ENCODE measurements at regions not wholly inside any gene's neighbourhood (a gene's known extent, or its start where the extent isn't known, plus 50 kb on each side); places are given as distances from the start of the nearest gene placed in this dataset.
A peak's percentile ranks its signal among the peaks of the same experiment; 100 is the strongest.
"Not testable (repeated sequence)": the region's sequence is repeated elsewhere in the genome, so short reads cannot be mapped to it uniquely, and the experiment has no call there.

GRCh38 chr5:169374111-169374510 lies 73.2 kb upstream of the SLIT3 start:
- Histone ChIP-seq H3K9ac (ENCODE audit: low read depth, low read length, poor library complexity) (no peak overlapping the region), H3K23ac (ENCODE audit: low read depth, low read length, poor library complexity) (no peak overlapping the region), H2AFZ (ENCODE audit: low read length) (no peak overlapping the region), H3K79me1 (ENCODE audit: low read depth, low read length) (no peaks in the 10 kb centered on the region), H3K27ac (replicated peaks; ENCODE audit: low read length) (no peak overlapping the region), H2AK5ac (ENCODE audit: low read depth, low read length) (no peak overlapping the region), H2BK120ac (ENCODE audit: low read depth, low read length) (no peak overlapping the region), H2BK12ac (ENCODE audit: low read length) (no peak overlapping the region), H3K27me3 (ENCODE audit: control insufficient read depth in 3 of 3, insufficient read depth in 3 of 3, low read depth in 1 of 3, low read length in 3 of 3) (no peaks in the 10 kb centered on the region), H3K4ac (ENCODE audit: low read length) (no peak overlapping the region), H3K4me3 (ENCODE audit: low read length in 2 of 2) (no peak overlapping the region), H2BK15ac (ENCODE audit: low read length) (no peak overlapping the region), H3K36me3 (replicated peaks in 1 of 2; ENCODE audit: control insufficient read depth in 2 of 2, insufficient read depth in 2 of 2, low read length in 2 of 2) (no peaks in the 10 kb centered on the region), H3K18ac (ENCODE audit: low read length) (peak overlapping the region; percentile 45), H3K9me3 (replicated peaks in 1 of 2; ENCODE audit: control insufficient read depth in 2 of 2, insufficient read depth in 1 of 2, low read depth in 1 of 2, low read length in 2 of 2) (no peaks in the 10 kb centered on the region), H3K14ac (ENCODE audit: low read length) (no peak overlapping the region), H3K4me2 (ENCODE audit: insufficient read depth, low read length, poor library complexity, severe bottlenecking) (no peak overlapping the region), H3K4me1 (ENCODE audit: control insufficient read depth in 2 of 2, insufficient read depth in 1 of 2, low read depth in 1 of 2, low read length in 2 of 2) (no peaks in the 10 kb centered on the region), H4K91ac (ENCODE audit: low read depth, low read length, poor library complexity) (no peak overlapping the region), H4K8ac (ENCODE audit: low read depth, low read length) (no peak overlapping the region), H2BK5ac (ENCODE audit: low read length) (no peak overlapping the region)
- no CpG with 5 or more reads among the region's 10 CpGs for WGBS, 2 donors (ENCODE audit: extremely low coverage in 2 of 2, insufficient read length in 2 of 2, insufficient replicate concordance in 1 of 2)
- DNase-seq (ENCODE audit: low spot score) = no peak

- H3K9ac ChIP-seq (ENCODE audit: low read depth, low read length, poor library complexity); H2BK12ac ChIP-seq (ENCODE audit: low read length); H2AK5ac ChIP-seq (ENCODE audit: low read depth, low read length); H3K27me3 ChIP-seq (ENCODE audit: control insufficient read depth in 3 of 3, insufficient read depth in 3 of 3, low read depth in 1 of 3, low read length in 3 of 3); H3K4ac ChIP-seq (ENCODE audit: low read length); H2BK15ac ChIP-seq (ENCODE audit: low read length); H3K9me3 ChIP-seq (replicated peaks in 1 of 2; ENCODE audit: control insufficient read depth in 2 of 2, insufficient read depth in 1 of 2, low read depth in 1 of 2, low read length in 2 of 2); H3K4me2 ChIP-seq (ENCODE audit: insufficient read depth, low read length, poor library complexity, severe bottlenecking); DNase-seq (ENCODE audit: low spot score); H3K14ac ChIP-seq (ENCODE audit: low read length); H4K91ac ChIP-seq (ENCODE audit: low read depth, low read length, poor library complexity); H4K8ac ChIP-seq (ENCODE audit: low read depth, low read length); H3K18ac ChIP-seq (ENCODE audit: low read length); H3K79me1 ChIP-seq (ENCODE audit: low read depth, low read length); H2BK5ac ChIP-seq (ENCODE audit: low read length); H3K27ac ChIP-seq (replicated peaks; ENCODE audit: low read length); H2AFZ ChIP-seq (ENCODE audit: low read length); H2BK120ac ChIP-seq (ENCODE audit: low read depth, low read length); H3K36me3 ChIP-seq (replicated peaks in 1 of 2; ENCODE audit: control insufficient read depth in 2 of 2, insufficient read depth in 2 of 2, low read length in 2 of 2); H3K23ac ChIP-seq (ENCODE audit: low read depth, low read length, poor library complexity); H3K4me1 ChIP-seq (ENCODE audit: control insufficient read depth in 2 of 2, insufficient read depth in 1 of 2, low read depth in 1 of 2, low read length in 2 of 2); H3K4me3 ChIP-seq (ENCODE audit: low read length in 2 of 2): not testable (repeated sequence)
- no CpG with 5 or more reads among the region's 2 CpGs for WGBS, 2 donors (ENCODE audit: extremely low coverage in 2 of 2, insufficient read length in 2 of 2, insufficient replicate concordance in 1 of 2)
Observed at GRCh38 chr5:169371801-169372200, 70.9 kb upstream of the SLIT3 start.

GRCh38 chr5:169369130-169369529 lies 68.2 kb upstream of the SLIT3 start:
- Histone ChIP-seq H3K9ac (ENCODE audit: low read depth, low read length, poor library complexity) (no peak overlapping the region), H3K36me3 (replicated peaks in 1 of 2; ENCODE audit: control insufficient read depth in 2 of 2, insufficient read depth in 2 of 2, low read length in 2 of 2) (no peaks in the 10 kb centered on the region), H2BK15ac (ENCODE audit: low read length) (no peak overlapping the region), H3K4ac (ENCODE audit: low read length) (no peak overlapping the region), H2BK5ac (ENCODE audit: low read length) (no peak overlapping the region), H3K27me3 (ENCODE audit: control insufficient read depth in 3 of 3, insufficient read depth in 3 of 3, low read depth in 1 of 3, low read length in 3 of 3) (no peaks in the 10 kb centered on the region), H3K9me3 (replicated peaks in 1 of 2; ENCODE audit: control insufficient read depth in 2 of 2, insufficient read depth in 1 of 2, low read depth in 1 of 2, low read length in 2 of 2) (no peaks in the 10 kb centered on the region), H3K79me1 (ENCODE audit: low read depth, low read length) (no peaks in the 10 kb centered on the region), H3K4me1 (ENCODE audit: control insufficient read depth in 2 of 2, insufficient read depth in 1 of 2, low read depth in 1 of 2, low read length in 2 of 2) (no peaks in the 10 kb centered on the region), H4K91ac (ENCODE audit: low read depth, low read length, poor library complexity) (no peak overlapping the region), H2BK120ac (ENCODE audit: low read depth, low read length) (no peak overlapping the region), H3K4me3 (ENCODE audit: low read length in 2 of 2) (no peak overlapping the region), H4K8ac (ENCODE audit: low read depth, low read length) (no peak overlapping the region), H3K14ac (ENCODE audit: low read length) (no peak overlapping the region), H2AK5ac (ENCODE audit: low read depth, low read length) (no peak overlapping the region), H3K27ac (replicated peaks; ENCODE audit: low read length) (no peak overlapping the region), H3K18ac (ENCODE audit: low read length) (no peak overlapping the region), H2BK12ac (ENCODE audit: low read length) (no peak overlapping the region), H3K23ac (ENCODE audit: low read depth, low read length, poor library complexity) (no peak overlapping the region), H3K4me2 (ENCODE audit: insufficient read depth, low read length, poor library complexity, severe bottlenecking) (no peak overlapping the region), H2AFZ (ENCODE audit: low read length) (no peak overlapping the region)
- DNase-seq (ENCODE audit: low spot score) = no peak
- WGBS, 2 donors (ENCODE audit: extremely low coverage in 2 of 2, insufficient read length in 2 of 2, insufficient replicate concordance in 1 of 2) = no CpG with 5 or more reads among the region's 3 CpGs

- Histone ChIP-seq H3K79me1 (ENCODE audit: low read depth, low read length) (no peaks in the 10 kb centered on the region), H3K36me3 (replicated peaks in 1 of 2; ENCODE audit: control insufficient read depth in 2 of 2, insufficient read depth in 2 of 2, low read length in 2 of 2) (no peaks in the 10 kb centered on the region), H3K9me3 (replicated peaks in 1 of 2; ENCODE audit: control insufficient read depth in 2 of 2, insufficient read depth in 1 of 2, low read depth in 1 of 2, low read length in 2 of 2) (no peaks in the 10 kb centered on the region), H3K27ac (replicated peaks; ENCODE audit: low read length) (no peak overlapping the region), H4K91ac (ENCODE audit: low read depth, low read length, poor library complexity) (no peak overlapping the region), H3K4ac (ENCODE audit: low read length) (no peak overlapping the region), H3K18ac (ENCODE audit: low read length) (no peak overlapping the region), H4K8ac (ENCODE audit: low read depth, low read length) (no peak overlapping the region), H3K4me3 (ENCODE audit: low read length in 2 of 2) (no peak overlapping the region), H3K14ac (ENCODE audit: low read length) (no peak overlapping the region), H2BK15ac (ENCODE audit: low read length) (no peak overlapping the region), H2AFZ (ENCODE audit: low read length) (no peak overlapping the region), H3K27me3 (ENCODE audit: control insufficient read depth in 3 of 3, insufficient read depth in 3 of 3, low read depth in 1 of 3, low read length in 3 of 3) (no peaks in the 10 kb centered on the region), H2AK5ac (ENCODE audit: low read depth, low read length) (no peak overlapping the region), H2BK120ac (ENCODE audit: low read depth, low read length) (no peak overlapping the region), H3K4me1 (ENCODE audit: control insufficient read depth in 2 of 2, insufficient read depth in 1 of 2, low read depth in 1 of 2, low read length in 2 of 2) (no peaks in the 10 kb centered on the region), H3K9ac (ENCODE audit: low read depth, low read length, poor library complexity) (no peak overlapping the region), H3K23ac (ENCODE audit: low read depth, low read length, poor library complexity) (no peak overlapping the region), H3K4me2 (ENCODE audit: insufficient read depth, low read length, poor library complexity, severe bottlenecking) (no peak overlapping the region), H2BK12ac (ENCODE audit: low read length) (no peak overlapping the region), H2BK5ac (ENCODE audit: low read length) (no peak overlapping the region)
- WGBS, 2 donors (ENCODE audit: extremely low coverage in 2 of 2, insufficient read length in 2 of 2, insufficient replicate concordance in 1 of 2) = no CpG with 5 or more reads among the region's 2 CpGs
- no peak for DNase-seq (ENCODE audit: low spot score)
Observed at GRCh38 chr5:169367861-169368260, 66.9 kb upstream of the SLIT3 start.

All from neuronal stem cell (in vitro differentiated cells).